NCI-H1105 (cell line): ENCODE measurements at regions not wholly inside any gene's neighbourhood (a gene's known extent, or its start where the extent isn't known, plus 50 kb on each side); places are given as distances from the start of the nearest gene placed in this dataset.
A peak's percentile ranks its signal among the peaks of the same experiment; 100 is the strongest.

Experiments used
- DNase-seq: peaks from one replicate; lab custom pipeline; 2025; lab: John Stamatoyannopoulos, UW

DNA sequence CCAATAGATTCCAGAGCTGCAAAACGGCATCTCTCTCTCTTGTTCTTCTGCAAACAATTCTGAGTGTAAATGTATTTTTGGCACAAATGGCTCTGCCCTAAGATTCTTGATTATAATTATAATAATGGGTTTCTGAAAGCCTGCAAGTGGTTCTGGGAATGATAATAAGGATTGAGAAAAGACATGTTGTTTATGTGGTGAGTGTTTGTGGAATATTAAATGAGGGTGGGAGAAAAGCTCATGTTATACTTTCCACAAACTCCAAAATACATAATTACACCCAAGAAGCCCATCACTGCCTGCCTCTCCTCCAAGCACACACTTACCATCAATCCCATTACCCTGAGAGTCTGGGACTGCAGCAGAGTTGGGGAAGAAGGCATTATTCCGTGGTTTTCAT is 460.0 kb upstream of the BRINP1 start:
- peak; percentile 17 for DNase-seq

DNA sequence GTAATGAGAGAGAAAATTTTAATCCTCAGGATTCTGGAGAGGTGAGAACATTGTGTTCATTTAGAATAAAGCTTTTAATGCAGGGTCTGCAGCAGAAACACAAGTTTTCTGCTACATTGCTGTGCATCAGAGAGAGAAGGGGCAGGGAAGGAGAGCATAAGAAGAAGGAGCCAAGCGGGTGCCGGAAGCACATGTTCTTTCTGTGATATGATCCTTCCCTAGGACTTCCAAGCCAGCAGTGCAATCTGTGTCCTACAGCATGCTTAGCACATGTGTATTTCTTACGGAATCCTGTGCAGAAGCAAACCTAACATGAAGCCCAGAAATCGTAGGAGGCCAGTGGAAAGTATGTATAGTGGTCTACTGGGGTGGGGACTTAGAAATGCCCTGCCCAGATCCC is 458.3 kb upstream of the BRINP1 start:
- DNase-seq = no peak

DNA sequence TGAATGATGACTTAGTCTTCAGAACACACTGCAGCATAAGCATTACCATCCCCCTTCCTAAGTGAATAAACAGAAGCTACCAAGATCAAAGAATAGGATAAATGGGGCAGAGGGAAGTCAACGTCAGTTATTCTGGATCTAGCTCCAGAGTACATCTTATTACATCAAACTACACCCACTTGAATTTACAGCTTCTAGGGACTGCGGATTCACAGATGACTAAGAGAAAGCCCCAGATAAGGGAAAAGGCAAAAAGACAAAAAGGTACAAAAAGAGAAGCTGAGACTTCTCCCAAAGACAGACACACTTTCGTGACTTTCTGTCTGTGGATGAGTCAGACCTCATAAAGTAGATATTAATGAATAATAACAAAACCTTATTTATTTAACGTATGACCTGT is 457.9 kb upstream of the BRINP1 start:
- DNase-seq = no peak

DNA sequence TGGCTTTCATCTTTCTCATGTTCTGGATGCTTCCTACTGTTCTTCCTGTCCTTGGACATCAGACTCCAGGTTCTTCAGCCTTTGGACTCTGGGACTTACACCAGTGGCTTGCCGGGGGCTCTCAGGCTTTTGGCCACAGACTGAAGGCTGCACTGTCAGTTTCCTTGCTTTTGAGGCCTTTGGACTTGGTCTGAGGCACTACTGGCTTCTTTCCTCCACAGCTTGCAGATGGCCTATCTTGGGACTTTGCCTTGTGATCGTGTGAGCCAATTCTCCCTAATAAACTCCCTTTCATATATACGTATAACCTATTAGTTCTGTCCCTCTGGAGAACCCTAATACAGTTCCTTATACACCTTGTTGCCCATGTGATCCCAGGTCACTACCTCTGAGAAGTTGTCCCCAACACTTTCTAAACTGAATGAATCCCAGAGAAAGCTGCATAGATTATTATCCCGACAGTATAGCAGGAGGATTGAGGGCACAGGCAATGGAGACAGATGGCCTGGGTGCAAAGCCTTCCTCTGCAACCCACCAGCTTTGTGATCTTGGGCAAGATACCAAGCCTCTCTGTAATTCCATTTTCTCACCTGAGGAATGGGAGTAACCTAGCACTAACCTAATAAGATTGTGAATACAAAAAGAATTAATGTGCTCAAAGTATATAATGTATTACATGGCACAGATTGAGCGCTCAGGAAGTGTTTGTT is 449.6 kb upstream of the BRINP1 start:
- no peak for DNase-seq

DNA sequence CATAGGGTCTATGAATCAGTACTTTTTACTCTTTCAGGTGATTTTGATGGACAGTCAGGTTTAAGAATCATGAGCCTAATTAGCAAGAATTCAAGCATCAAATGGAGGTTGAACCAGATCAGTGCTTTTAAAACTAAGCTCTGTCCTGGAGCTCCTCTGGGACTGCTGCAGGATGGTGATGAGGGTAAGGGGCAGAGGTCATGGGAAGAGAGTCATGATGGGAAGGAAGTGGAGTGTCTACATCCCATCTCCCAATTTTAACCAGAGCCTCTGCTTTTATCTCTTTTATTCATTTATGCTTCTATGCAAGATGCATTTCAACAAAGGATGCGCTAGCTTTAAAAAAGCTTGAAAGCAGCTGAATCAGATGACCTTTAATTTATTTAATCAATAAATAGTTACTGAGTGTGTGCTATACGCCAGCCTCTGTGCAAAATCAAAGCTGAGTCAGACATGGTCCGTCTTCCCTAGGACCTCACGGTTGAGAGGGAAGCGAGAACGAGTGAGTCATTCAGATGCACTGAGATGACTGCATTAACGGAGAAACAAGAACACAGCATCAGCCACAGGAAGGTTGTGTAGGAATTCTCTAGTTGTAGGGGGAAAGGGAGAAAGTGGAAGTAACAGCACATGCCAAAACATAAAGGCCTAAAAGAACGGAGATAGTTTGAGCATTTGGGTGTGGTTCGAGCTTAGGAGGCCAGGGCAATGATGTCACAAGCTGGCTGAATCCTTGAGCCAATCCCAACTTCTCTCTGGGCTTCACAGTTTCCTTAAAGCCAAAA is 441.6 kb upstream of the BRINP1 start:
- no peak for DNase-seq

DNA sequence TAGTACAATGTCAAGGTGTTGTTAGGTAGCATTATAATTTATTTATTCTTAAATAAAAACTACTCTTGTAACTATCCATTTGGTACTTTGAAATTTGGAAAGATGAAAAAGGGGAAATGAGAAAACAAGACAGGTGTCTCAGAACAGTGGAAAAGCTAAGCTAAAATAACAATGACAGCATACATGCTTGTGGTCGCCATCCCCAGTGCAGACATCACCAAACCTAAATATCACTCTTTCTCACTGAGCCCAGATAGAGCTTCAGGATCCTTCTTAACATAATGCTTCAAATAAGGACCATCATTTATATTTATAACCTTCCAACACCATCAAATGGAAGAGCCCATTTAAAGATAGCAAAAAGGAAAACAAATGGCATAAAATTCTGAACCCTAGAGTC is 434.4 kb upstream of the BRINP1 start:
- no peak for DNase-seq

DNA sequence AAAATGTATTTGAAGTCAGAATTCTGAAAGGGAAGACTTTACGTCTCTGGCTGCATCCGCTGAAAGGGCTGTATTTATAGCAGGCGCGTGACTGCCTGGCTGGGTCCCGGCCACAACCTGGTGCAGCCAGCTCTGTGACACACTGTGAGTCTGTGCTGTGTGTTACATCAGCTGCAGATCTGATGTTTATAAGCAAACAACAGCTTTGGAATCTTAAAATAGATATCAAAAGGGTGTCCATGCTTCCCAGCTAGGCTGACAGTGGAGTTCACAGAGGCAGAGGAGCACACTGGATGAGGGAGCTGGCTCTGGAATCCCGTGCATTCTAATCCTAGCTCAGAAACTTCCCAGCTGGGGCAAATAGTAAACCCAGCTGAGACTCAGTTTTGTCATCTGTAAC is 433.4 kb upstream of the BRINP1 start:
- no peak for DNase-seq

DNA sequence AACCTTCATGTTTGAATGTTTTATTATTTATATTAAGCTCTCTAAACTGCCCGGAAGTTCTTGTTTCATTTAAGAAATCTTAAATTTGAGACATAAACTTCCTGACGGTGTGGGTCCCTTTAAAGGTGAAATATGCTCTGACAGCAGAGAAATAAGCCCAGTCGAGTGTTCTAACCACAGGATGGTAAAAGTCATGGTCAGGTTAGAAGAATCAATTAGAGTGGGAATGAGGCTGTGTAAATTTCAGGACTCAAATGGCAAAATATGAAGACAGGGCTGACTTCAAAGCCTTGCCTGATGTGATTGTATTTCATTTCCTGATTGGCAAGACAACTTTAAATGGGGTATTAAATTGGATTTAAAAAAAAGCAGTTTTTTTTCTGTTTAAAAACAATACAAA is 432.9 kb upstream of the BRINP1 start:
- DNase-seq = no peak

DNA sequence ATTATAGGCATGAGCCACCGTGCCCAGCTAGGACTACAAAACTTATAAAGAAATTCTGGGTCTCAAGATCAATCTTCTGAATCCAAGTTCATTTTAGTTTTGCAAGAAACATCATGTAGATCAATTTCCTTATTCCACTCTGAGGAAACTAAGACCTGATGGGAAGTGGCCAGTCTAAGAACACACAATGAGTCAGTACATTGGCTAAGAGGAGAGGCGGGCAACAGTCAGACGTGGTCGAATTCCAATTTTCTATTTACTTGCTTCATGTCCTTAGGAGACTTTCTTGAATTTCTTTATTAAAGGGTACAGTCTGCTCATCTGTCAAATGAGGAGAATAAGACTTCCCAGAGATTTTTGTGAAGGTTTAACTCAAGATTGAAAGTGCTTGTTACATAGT is 432.1 kb upstream of the BRINP1 start:
- no peak for DNase-seq

DNA sequence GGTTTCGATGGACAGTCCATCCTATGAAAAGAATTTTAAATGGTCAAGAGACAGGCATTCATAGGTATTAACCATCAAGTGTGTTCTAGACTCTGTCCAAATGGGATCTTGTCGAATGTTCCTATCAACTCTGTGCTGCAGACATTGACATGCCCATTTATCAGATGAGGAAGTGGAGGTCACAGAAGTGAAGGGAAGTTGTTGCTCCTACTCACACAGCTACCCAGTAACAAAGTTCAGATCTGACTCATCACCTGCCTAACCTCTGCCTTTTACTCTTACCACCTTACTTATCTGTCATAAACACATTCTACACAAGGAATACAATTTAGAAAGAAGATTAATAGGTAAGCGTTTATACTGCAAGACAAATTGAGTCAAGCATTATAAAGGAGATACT is 426.2 kb upstream of the BRINP1 start:
- DNase-seq = no peak

DNA sequence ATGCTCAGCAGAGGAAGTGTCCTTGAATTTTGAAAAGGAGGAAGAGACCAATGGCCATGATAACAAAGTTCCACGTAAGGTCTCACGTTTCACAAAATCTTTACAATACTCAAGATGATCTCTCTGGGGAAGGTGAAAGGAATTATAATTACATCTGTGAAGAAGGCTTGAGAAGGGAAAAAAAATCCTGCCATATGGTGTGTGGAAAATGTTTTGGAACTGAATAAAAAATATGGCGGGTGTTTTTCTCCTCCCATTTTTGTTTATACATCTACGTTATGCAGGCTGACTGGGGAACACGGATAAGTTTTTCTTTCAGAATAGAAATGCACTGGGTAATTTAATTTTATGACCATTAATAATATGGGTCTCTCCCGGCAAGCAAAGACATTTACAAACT is 425.6 kb upstream of the BRINP1 start:
- DNase-seq = no peak

DNA sequence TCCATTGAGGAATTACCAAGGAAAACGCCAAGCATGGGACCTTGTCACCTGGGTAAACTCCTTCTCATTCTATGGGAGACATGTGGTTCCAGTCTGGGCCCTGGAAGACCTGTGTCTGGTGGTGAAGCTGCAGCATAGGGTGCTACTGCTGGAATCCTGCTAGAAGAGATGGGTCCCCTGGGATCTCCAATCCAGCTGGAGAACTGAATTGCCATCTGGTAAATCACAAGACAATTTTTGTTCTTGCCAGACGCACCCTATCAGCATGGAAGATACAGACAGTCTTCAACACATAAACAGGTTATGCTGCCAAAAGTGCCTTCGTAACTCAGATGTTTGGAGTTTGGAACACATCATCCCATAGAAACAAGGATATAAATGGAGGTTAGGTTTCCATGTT is 424.0 kb upstream of the BRINP1 start:
- no peak for DNase-seq

DNA sequence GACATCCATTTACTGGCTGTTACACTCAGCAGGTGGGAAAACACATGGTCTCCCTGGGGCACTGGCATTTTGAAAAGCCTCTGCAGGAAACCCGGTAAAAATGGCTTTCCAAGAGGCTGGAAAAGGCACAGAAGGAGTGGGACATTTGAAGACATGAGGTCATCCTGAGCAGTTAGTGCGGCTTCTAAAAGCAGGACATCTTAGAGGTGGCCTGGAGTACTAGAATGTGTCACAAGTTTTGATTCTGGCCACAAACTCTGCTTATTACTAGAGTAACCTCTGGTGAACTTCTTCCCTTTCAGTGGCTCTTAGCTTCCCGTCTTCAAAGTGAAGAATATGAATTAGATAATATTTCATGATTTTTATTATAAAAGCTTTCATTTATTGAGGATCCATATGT is 423.0 kb upstream of the BRINP1 start:
- no peak for DNase-seq

DNA sequence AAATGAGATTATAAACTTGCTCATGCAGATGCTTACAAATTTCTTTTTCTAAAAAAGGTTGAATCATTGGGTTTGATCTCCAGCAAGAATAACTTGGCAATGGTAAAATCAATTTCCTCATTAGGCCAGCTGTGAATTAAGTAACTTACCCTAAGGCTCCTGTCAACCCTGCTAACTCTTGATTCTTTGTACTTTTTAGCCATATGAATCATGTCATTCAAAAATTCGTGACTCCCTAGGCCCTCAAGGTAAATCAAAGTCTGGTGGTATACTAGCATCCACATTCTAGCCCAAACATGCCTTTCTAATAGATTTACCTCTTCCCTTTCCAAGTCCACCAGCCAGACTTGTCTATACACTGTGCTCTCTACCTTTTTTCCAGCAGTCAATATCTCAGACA is 420.8 kb upstream of the BRINP1 start:
- no peak for DNase-seq

DNA sequence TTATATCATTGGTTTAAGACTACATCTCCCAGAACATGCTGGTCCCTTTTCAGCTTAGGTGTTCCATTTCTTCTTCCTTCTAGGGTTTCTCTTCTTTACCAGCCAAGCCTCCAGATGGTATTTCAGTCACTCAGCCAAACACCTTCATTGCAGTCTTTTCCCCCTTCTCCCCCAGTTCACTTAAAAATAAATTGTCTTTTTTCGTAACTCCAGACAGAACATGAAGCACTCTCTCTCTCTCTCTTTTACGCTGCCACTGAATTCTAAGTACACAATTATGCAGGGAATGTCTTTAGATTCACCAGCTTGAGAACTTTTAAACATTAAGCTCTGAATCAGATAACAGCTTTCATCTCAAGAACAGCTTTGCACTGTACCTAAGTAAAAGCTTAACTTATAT is 419.7 kb upstream of the BRINP1 start:
- DNase-seq = no peak

DNA sequence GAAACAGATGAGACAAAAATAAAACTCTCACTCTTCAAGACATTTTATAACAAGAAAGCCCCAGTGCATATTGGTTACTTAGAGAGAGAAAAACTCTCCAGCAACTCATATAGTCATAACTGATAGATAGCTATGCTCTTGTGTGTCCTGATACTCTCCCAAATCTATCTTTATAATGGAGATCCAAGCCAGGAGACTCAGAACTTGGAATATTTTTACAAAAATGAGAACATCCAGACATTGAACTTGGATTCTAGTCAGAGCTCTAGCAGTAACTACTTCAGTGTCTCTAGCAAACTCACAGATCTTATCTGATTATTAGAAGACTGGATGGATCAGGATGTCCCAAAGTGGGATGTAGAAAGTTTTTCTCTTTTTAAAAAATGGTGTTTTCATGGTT is 412.7 kb upstream of the BRINP1 start:
- no peak for DNase-seq

DNA sequence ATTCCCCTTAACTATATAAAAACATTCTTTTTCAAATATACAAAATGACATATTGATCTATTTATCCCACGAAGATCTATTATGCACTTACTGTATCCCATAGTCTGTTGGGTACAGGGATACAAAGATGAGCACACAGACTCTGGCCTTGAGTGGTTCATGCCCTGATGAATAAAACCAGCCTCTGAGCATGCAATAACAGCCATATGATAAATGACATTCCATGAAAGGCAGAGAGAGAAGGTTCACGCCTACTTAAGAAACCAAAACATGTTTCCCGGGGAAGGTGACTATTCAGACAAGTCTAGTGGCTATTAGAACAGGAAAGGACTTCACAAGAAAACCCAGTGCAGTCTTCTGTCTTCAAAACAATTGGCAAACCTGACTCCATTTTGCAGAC is 406.2 kb upstream of the BRINP1 start:
- DNase-seq = no peak

DNA sequence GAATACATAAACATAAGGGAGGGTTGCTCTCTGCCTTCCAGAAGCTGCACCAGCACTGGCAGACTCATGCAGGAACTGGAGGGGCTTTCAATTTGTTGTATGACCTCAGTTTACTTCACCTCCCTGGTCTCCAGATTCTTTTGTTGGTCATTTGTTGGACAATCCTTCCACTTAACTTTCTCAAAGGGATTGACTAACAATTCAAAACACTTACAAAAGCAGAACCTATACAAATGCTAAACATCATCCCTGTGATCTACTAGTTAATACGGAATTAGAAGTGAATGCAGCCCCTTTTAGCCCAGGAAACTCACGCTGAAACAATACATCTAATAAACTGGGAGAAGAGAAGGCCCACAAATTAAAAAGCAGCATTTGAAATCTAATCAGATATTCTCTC is 404.6 kb upstream of the BRINP1 start:
- no peak for DNase-seq

DNA sequence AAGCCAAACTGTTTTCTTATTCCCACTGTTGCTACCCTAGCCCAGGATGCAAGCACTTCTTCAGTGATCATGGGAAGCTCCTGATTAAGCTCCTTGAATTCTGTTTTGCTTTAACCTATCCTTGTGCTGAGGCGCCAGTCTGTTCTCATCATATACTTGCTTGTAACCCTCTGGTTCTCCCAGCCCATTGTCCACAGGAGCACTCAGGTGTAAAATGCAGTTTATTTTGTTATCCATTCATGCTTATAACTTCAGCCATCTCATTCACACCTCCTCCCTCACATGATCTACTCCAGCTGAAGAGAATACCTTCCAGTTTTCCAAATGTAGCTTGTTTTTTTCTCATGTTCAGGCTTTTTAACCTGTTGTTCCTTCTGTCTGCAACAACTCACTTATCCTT is 402.1 kb upstream of the BRINP1 start:
- DNase-seq = no peak

DNA sequence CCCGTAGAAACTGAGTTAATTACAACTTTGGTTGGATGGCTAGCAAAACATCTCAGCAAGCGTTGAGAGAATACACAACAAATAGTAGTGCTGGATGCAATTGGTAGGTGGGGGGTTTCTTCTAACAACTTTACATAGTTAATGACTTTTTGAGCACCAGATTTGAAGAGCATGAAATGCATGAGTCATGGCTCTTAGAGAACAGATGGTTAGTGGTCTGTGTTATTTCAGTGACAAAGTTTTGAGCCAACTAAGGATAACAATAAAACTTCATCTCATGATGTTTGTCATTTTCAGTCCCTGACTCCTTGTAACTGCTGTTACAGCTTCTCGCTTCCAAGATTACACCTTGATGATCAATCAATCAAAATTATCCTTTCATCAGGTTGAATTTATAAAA is 399.0 kb upstream of the BRINP1 start:
- DNase-seq = no peak

DNA sequence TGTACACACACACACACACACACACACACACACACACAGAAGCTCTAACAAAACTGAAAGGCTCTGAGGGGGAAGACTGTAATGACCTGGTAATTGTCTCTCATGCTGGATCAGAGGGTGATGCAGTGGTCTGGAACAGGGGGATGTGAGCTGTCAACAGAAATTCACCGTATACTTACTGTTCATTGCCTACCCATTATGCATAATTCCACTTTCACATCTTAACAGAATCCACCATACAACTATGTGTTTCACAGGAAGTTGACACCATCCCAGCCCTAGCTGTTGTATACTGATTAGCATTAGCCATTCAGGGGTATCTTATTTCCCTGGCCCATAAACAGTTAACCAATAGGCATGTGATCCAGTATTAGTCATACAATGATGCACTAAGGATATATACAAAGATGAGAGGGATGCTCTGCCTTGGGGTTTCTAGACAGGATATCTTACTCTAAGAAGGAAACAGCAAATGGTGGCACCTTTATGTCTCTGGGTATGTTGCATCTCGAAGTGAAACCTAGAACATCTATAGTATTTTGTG is 396.5 kb upstream of the BRINP1 start:
- no peak for DNase-seq

DNA sequence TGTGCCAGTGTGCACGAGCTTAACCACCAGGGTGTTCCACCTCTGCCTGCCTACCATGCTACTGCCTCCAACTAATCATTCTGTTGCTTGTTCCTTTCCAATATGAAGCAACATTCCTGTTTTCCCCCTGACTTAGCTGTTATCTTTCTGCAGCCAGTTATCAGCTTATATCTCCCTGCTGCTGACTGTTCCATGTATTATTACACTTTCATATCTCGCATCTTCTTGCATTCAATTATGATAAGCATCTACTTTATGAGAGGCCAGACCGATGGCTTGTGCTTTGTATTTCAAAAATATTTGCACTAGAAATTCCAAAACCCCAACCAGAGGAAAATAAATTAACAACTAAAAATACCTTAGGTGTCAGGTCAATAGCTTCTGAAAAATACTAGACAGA is 394.0 kb upstream of the BRINP1 start:
- DNase-seq = no peak

DNA sequence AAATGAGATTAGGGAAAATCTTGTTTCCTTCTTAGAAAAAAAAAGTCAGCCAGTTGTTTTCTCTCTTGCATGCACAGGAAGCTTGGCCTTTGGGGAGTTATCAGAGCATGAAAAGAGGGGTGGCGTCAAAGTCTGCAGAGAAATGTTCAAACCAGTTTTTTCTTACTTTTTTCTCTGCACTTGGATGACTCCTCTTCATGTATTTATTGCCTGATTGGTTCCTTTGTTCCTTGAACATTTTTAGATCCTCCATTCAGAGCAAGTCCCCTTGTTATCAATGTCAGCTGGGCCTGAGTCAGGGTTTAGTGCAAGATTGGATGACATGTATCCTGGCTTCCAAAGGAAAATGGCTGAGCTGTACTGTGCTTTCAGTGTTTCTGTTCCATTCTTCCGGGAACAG is 392.6 kb upstream of the BRINP1 start:
- DNase-seq = no peak

DNA sequence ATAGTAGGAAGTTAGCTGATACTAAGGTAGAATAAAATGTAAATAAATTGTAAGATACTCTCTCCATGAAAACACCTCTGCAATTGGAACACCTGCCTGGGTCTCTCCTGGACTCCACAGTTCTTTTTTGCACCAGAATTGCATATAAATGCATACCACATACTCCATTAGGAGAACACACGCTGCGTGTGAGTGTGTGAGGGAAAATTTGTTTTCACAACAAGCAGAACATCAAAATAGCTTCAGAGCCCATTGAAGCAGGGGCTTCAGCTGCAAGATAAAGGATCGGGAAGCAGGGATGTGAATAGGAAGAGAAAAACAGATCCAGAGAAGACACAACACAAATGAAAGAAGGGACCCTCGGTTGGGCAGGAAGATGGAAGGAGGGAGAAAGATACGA is 389.8 kb upstream of the BRINP1 start:
- DNase-seq = no peak
